SU-DHL-6 (cell line): ENCODE measurements at regions not wholly inside any gene's neighbourhood (a gene's known extent, or its start where the extent isn't known, plus 50 kb on each side); places are given as distances from the start of the nearest gene placed in this dataset.

Experiments used
- H2AFZ ChIP-seq: fragments of 200-600 bp; sonication (generic); 2 replicates; pipeline ENCODE4 v1.6.1; 2014; ENCODE audit warnings: low read depth, mild to moderate bottlenecking, moderate library complexity, mixed read lengths, antibody characterized with exemption, low read length; ENCODE audit not compliant: severe bottlenecking
- H3F3A ChIP-seq: fragments of 200-600 bp; shearing (Covaris generic); 2 replicates; pipeline ENCODE4 v1.6.0; 2016; ENCODE audit warnings: antibody characterized with exemption, mild to moderate bottlenecking; ENCODE audit not compliant: insufficient read depth
- H3K27ac ChIP-seq: fragments of 200-600 bp; sonication (generic); 2 replicates; pipeline ENCODE4 v1.5.1; 2016; ENCODE audit warnings: low read depth, mild to moderate bottlenecking, low read length, moderate library complexity, mixed read lengths
- H3K27me3 ChIP-seq: fragments of 200-600 bp; sonication (generic), shearing (Covaris generic); 2 replicates; pipeline ENCODE4 v1.6.0; 2014; ENCODE audit warnings: mild to moderate bottlenecking, low read length
- H3K36me3 ChIP-seq: fragments of 200-600 bp; sonication (generic); 2 replicates; pipeline ENCODE4 v1.6.1; 2014; ENCODE audit warnings: mild to moderate bottlenecking, low read length, mixed read lengths
- H3K4me2 ChIP-seq: fragments of 300-600, 200-600 bp; shearing (Covaris generic), sonication (generic); 2 replicates; pipeline ENCODE4 v1.6.0; 2014; ENCODE audit warnings: low read length, low read depth, mild to moderate bottlenecking; ENCODE audit not compliant: poor library complexity, severe bottlenecking
- H3K4me3 ChIP-seq: fragments of 200-600 bp; sonication (generic); 2 replicates; pipeline ENCODE4 v1.5.1; 2014; ENCODE audit warnings: antibody characterized with exemption, low read length, mild to moderate bottlenecking, mixed read lengths; ENCODE audit not compliant: insufficient read depth, poor library complexity, severe bottlenecking
- H3K79me2 ChIP-seq: fragments of 200-600 bp; sonication (generic); 2 replicates; pipeline ENCODE4 v1.6.1; 2014; ENCODE audit warnings: mild to moderate bottlenecking, low read length, moderate library complexity; ENCODE audit not compliant: insufficient read depth
- H3K9ac ChIP-seq: fragments of 200-600 bp; sonication (generic); 2 replicates; pipeline ENCODE4 v1.7.0; 2014; ENCODE audit warnings: mild to moderate bottlenecking, low read length
- H3K9me2 ChIP-seq: fragments of 200-600 bp; sonication (generic); replicated peaks from 2 replicates; pipeline ENCODE4 v1.6.1; 2014; ENCODE audit warnings: low read length; ENCODE audit not compliant: insufficient read depth
- H3K9me3 ChIP-seq: fragments of 200-600 bp; sonication (generic); 2 replicates; pipeline ENCODE4 v1.6.1; 2014; ENCODE audit warnings: low read length, mixed read lengths; ENCODE audit not compliant: insufficient read depth
- H4K20me1 ChIP-seq: fragments of 200-600 bp; sonication (generic); 2 replicates; pipeline ENCODE4 v1.6.1; 2014; ENCODE audit warnings: low read depth, mild to moderate bottlenecking, antibody characterized with exemption, low read length, moderate library complexity, mixed read lengths
- EZH2phosphoT487 ChIP-seq: fragments of 200-600 bp; sonication (generic), shearing (Covaris generic); conservative IDR thresholded peaks from 2 replicates; pipeline ENCODE4 v1.6.1; 2018; ENCODE audit warnings: mild to moderate bottlenecking, antibody characterized with exemption, low read length, moderate library complexity, mixed read lengths
- TF ChIP-seq, protein P1 (sequence below): fragments of 200-600 bp; sonication (generic); IDR thresholded peaks from one replicate; pipeline ENCODE4 v1.5.1; 2017; ENCODE audit warnings: antibody characterized with exemption, mild to moderate bottlenecking, low read length, moderate library complexity; ENCODE audit not compliant: insufficient read depth, poor library complexity, severe bottlenecking

DNA sequence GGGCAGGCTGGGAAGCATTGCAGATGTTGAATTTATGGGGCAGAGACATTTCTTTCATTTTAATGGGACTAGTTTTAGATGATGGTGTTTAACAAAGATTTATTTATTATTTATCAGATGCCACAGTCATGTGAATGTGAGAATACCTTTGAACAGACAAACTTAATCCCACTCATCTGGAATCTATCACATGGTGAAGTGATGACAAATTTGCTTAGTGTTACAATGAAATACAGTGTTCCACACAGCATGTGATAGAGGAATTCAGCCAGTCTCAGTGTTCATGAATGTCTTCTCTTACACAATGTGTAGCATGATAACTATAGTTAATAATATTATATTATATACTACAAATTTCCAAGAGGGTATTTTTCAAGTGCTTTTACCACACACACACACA lies 1361.7 kb upstream of the B3GALT2 start:
- no peak for TF ChIP-seq EZH2phosphoT487
- TF ChIP-seq, protein P1, sequence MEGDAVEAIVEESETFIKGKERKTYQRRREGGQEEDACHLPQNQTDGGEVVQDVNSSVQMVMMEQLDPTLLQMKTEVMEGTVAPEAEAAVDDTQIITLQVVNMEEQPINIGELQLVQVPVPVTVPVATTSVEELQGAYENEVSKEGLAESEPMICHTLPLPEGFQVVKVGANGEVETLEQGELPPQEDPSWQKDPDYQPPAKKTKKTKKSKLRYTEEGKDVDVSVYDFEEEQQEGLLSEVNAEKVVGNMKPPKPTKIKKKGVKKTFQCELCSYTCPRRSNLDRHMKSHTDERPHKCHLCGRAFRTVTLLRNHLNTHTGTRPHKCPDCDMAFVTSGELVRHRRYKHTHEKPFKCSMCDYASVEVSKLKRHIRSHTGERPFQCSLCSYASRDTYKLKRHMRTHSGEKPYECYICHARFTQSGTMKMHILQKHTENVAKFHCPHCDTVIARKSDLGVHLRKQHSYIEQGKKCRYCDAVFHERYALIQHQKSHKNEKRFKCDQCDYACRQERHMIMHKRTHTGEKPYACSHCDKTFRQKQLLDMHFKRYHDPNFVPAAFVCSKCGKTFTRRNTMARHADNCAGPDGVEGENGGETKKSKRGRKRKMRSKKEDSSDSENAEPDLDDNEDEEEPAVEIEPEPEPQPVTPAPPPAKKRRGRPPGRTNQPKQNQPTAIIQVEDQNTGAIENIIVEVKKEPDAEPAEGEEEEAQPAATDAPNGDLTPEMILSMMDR: no peak
- H4K20me1 ChIP-seq: no peaks in the 10 kb centered on the region
- no peaks in the 10 kb centered on the region for H3K9me2 ChIP-seq
- H3K27me3 ChIP-seq: no peaks in the 10 kb centered on the region
- H3K4me3 ChIP-seq: no peak overlapping the region
- H3K79me2 ChIP-seq: no peaks in the 10 kb centered on the region
- H3K9me3 ChIP-seq: no peaks in the 10 kb centered on the region
- H3K9ac ChIP-seq: no peak overlapping the region
- H3F3A ChIP-seq: no peaks in the 10 kb centered on the region
- H3K36me3 ChIP-seq: no peaks in the 10 kb centered on the region
- no peak overlapping the region for H3K27ac ChIP-seq
- H2AFZ ChIP-seq: no peak overlapping the region
- H3K4me2 ChIP-seq: no peak overlapping the region

DNA sequence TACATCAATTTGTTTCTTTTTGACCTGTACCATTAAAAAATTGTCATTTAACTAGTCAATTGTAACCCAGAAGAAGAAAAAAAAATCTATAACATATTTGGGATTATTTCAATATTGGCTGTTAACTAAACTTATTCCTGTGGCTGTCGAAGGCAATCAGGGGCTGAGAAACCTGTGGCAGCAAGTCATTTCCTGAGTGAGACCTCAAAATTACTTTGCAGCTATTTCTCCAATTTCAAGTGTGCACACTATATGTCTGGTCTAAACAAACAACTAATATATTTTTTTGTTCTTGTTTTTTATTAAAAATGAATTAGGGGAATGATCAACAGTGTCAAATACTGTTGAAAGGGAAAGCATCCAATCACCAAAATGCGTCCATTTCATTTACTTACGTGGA lies 1357.6 kb upstream of the B3GALT2 start:
- Histone ChIP-seq H3K9me3 (no peaks in the 10 kb centered on the region), H2AFZ (no peak overlapping the region), H3K9ac (no peak overlapping the region), H3K27ac (no peak overlapping the region), H3K9me2 (no peaks in the 10 kb centered on the region), H3K4me3 (no peak overlapping the region), H3K4me2 (no peak overlapping the region), H3K27me3 (no peaks in the 10 kb centered on the region), H3K79me2 (no peaks in the 10 kb centered on the region), H3F3A (no peaks in the 10 kb centered on the region), H4K20me1 (no peaks in the 10 kb centered on the region), H3K36me3 (no peaks in the 10 kb centered on the region)
- no peak for TF ChIP-seq EZH2phosphoT487
- TF ChIP-seq, protein P1: no peak

DNA sequence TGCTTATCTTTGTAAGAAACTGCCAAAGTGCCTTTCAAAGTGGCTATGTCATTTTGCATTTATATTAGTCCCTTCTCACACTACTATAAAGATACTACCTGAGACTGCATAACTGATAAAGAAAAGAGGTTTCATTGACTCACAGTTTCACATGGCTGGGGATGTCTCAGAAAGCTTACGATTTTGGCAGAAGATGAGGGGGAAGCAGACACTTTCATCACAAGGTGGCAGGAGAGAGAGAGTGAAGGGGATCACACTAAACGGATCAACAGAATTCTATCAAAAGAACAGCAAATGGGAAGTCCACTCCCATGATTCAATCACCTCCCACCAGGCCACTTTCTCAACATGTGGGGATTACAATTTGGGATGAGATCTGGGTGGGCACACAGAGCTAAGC lies 1352.0 kb upstream of the B3GALT2 start:
- Histone ChIP-seq H3K9me3 (no peaks in the 10 kb centered on the region), H3F3A (no peaks in the 10 kb centered on the region), H3K27ac (no peak overlapping the region), H3K4me2 (no peak overlapping the region), H2AFZ (no peak overlapping the region), H4K20me1 (no peaks in the 10 kb centered on the region), H3K9ac (no peak overlapping the region), H3K9me2 (no peaks in the 10 kb centered on the region), H3K36me3 (no peaks in the 10 kb centered on the region), H3K27me3 (no peaks in the 10 kb centered on the region), H3K4me3 (no peak overlapping the region), H3K79me2 (no peaks in the 10 kb centered on the region)
- TF ChIP-seq, protein P1: no peak
- TF ChIP-seq EZH2phosphoT487: no peak
